Activated naive CD4-positive, alpha-beta T cell treated with anti-CD3 and anti-CD28 coated beads, Interleukin-2, amount 50 U/mL, for 16 hours (primary cell): ENCODE measurements at regions not wholly inside any gene's neighbourhood (a gene's known extent, or its start where the extent isn't known, plus 50 kb on each side); places are given as distances from the start of the nearest gene placed in this dataset.
"Not testable (repeated sequence)": the region's sequence is repeated elsewhere in the genome, so short reads cannot be mapped to it uniquely, and the experiment has no call there.

Experiments used
- DNase-seq: peaks from one replicate; pipeline ENCODE4 v3.0.0-alpha.2; 2020

- no peak for DNase-seq
Observed at GRCh38 chr14:85075694-85076476, 454.1 kb upstream of the FLRT2 start.

- DNase-seq, result not testable (repeated sequence)
Observed at GRCh38 chr14:85077716-85078115, 452.2 kb upstream of the FLRT2 start.

GRCh38 chr14:85079842-85080730 lies 449.9 kb upstream of the FLRT2 start:
- DNase-seq, result no peak

- DNase-seq, result no peak
Observed at GRCh38 chr14:85084344-85084743, 445.6 kb upstream of the FLRT2 start.

GRCh38 chr14:85085981-85086380 lies 444.0 kb upstream of the FLRT2 start:
- no peak for DNase-seq

GRCh38 chr14:85087201-85087600 lies 442.7 kb upstream of the FLRT2 start:
- DNase-seq, result no peak

GRCh38 chr14:85088192-85088591 lies 441.8 kb upstream of the FLRT2 start:
- DNase-seq, result no peak

GRCh38 chr14:85090681-85091080 lies 439.3 kb upstream of the FLRT2 start:
- no peak for DNase-seq

GRCh38 chr14:85093631-85094330 lies 436.2 kb upstream of the FLRT2 start:
- DNase-seq, result no peak

GRCh38 chr14:85102591-85102990 lies 427.4 kb upstream of the FLRT2 start:
- no peak for DNase-seq

- no peak for DNase-seq
Observed at GRCh38 chr14:85106506-85106905, 423.4 kb upstream of the FLRT2 start.

- no peak for DNase-seq
Observed at GRCh38 chr14:85112762-85113161, 417.2 kb upstream of the FLRT2 start.

- no peak for DNase-seq
Observed at GRCh38 chr14:85115921-85116320, 414.0 kb upstream of the FLRT2 start.

- no peak for DNase-seq
Observed at GRCh38 chr14:85118274-85118673, 411.7 kb upstream of the FLRT2 start.

GRCh38 chr14:85122690-85123089 lies 407.3 kb upstream of the FLRT2 start:
- no peak for DNase-seq

- DNase-seq, result no peak
Observed at GRCh38 chr14:85123755-85124154, 406.2 kb upstream of the FLRT2 start.

- DNase-seq, result no peak
Observed at GRCh38 chr14:85124631-85125290, 405.2 kb upstream of the FLRT2 start.

GRCh38 chr14:85125291-85125670 lies 404.7 kb upstream of the FLRT2 start:
- no peak for DNase-seq

- no peak for DNase-seq
Observed at GRCh38 chr14:85129921-85130320, 400.0 kb upstream of the FLRT2 start.

- DNase-seq, result no peak
Observed at GRCh38 chr14:85131226-85131922, 398.6 kb upstream of the FLRT2 start.

- no peak for DNase-seq
Observed at GRCh38 chr14:85142982-85143381, 387.0 kb upstream of the FLRT2 start.

- DNase-seq, result no peak
Observed at GRCh38 chr14:85146779-85147178, 383.2 kb upstream of the FLRT2 start.
